Mesenchymal stem cell (in vitro differentiated cells and primary cell): ENCODE measurements at regions not wholly inside any gene's neighbourhood (a gene's known extent, or its start where the extent isn't known, plus 50 kb on each side); places are given as distances from the start of the nearest gene placed in this dataset.

Experiments used
- DNase-seq: peaks from one replicate; pipeline ENCODE4 v3.0.0-alpha.2; 2013
- H2AFZ ChIP-seq: one replicate; pipeline ENCODE4 v1.6.1; 2013; ENCODE audit warnings: low read depth, mild to moderate bottlenecking, control low read depth, inconsistent platforms, low read length, moderate library complexity
- H2AK5ac ChIP-seq: 2 replicates; pipeline ENCODE4 v1.6.1; 2013; ENCODE audit warnings: low read length, moderate library complexity, mild to moderate bottlenecking, inconsistent platforms; ENCODE audit not compliant: severe bottlenecking
- H2BK120ac ChIP-seq: one replicate; pipeline ENCODE4 v1.6.1; 2013; ENCODE audit warnings: low read depth, mild to moderate bottlenecking, inconsistent platforms, low read length, moderate library complexity
- H2BK12ac ChIP-seq, 2 experiments: one replicate each; pipeline ENCODE4 v1.6.1; 2013; ENCODE audit warnings: inconsistent platforms in 2 of 2, low read length in 2 of 2, mild to moderate bottlenecking in 2 of 2, moderate library complexity in 2 of 2, control low read depth in 1 of 2
- H2BK15ac ChIP-seq: one replicate; pipeline ENCODE4 v1.6.1; 2013; ENCODE audit warnings: mild to moderate bottlenecking, low read depth, inconsistent platforms; ENCODE audit not compliant: poor library complexity, severe bottlenecking
- H2BK5ac ChIP-seq: 2 replicates; pipeline ENCODE4 v1.6.1; 2013; ENCODE audit warnings: low read depth, mild to moderate bottlenecking, low read length, control low read depth, inconsistent platforms; ENCODE audit not compliant: poor library complexity, severe bottlenecking
- H3K14ac ChIP-seq, 2 experiments: one replicate each; pipeline ENCODE4 v1.6.1; 2013; ENCODE audit warnings: inconsistent platforms in 2 of 2, low read length in 2 of 2, control low read depth in 1 of 2, mild to moderate bottlenecking in 1 of 2, moderate library complexity in 1 of 2
- H3K18ac ChIP-seq, 2 experiments: one replicate each; pipeline ENCODE4 v1.6.1; 2013; ENCODE audit warnings: inconsistent platforms in 2 of 2, low read length in 2 of 2, control low read depth in 1 of 2, low read depth in 1 of 2, mild to moderate bottlenecking in 1 of 2
- H3K23ac ChIP-seq, 2 experiments: one replicate each; pipeline ENCODE4 v1.6.1; 2013; ENCODE audit warnings: inconsistent platforms in 2 of 2, low read length in 2 of 2, mild to moderate bottlenecking in 2 of 2, moderate library complexity in 2 of 2, control low read depth in 1 of 2
- H3K27ac ChIP-seq: 2 replicates; pipeline ENCODE4 v1.5.1; 2013; ENCODE audit warnings: mild to moderate bottlenecking, moderate library complexity, low read length, control low read depth, inconsistent platforms; ENCODE audit not compliant: poor library complexity, severe bottlenecking
- H3K27me3 ChIP-seq, 2 experiments: 2 replicates each; pipeline versions ENCODE4 v1.6.1 to v1.7.0; 2013; ENCODE audit warnings: low read length in 2 of 2, mild to moderate bottlenecking in 2 of 2, moderate library complexity in 2 of 2, control low read depth in 1 of 2, inconsistent platforms in 1 of 2; ENCODE audit not compliant: control insufficient read depth in 1 of 2, insufficient read depth in 1 of 2
- H3K36me3 ChIP-seq, 2 experiments: 2 replicates each; pipeline versions ENCODE4 v1.6.1 to v1.7.0; 2013; ENCODE audit warnings: low read length in 2 of 2, control low read depth in 1 of 2, inconsistent platforms in 1 of 2, low read depth in 1 of 2, mild to moderate bottlenecking in 1 of 2; ENCODE audit not compliant: insufficient read depth in 2 of 2, control insufficient read depth in 1 of 2
- H3K4ac ChIP-seq, 2 experiments: one replicate each; pipeline ENCODE4 v1.6.1; 2013; ENCODE audit warnings: inconsistent platforms in 2 of 2, low read length in 2 of 2, mild to moderate bottlenecking in 2 of 2, moderate library complexity in 2 of 2, control low read depth in 1 of 2, low read depth in 1 of 2
- H3K4me1 ChIP-seq: 2 replicates; pipeline ENCODE4 v1.6.1; 2013; ENCODE audit warnings: low read depth, low read length, control low read depth; ENCODE audit not compliant: control insufficient read depth, insufficient read depth
- H3K4me2 ChIP-seq: 2 replicates; pipeline ENCODE4 v1.6.1; 2013; ENCODE audit warnings: low read length, mild to moderate bottlenecking, inconsistent platforms; ENCODE audit not compliant: poor library complexity, severe bottlenecking
- H3K4me3 ChIP-seq, 2 experiments: 2 replicates each; pipeline versions ENCODE4 v1.5.1 to v1.7.0; 2013; ENCODE audit warnings: low read length in 2 of 2, mild to moderate bottlenecking in 2 of 2, control low read depth in 1 of 2, low read depth in 1 of 2; ENCODE audit not compliant: insufficient read depth in 1 of 2
- H3K79me1 ChIP-seq: replicated peaks from 2 replicates; pipeline ENCODE4 v1.6.1; 2013; ENCODE audit warnings: mild to moderate bottlenecking, control low read depth, low read length, inconsistent platforms; ENCODE audit not compliant: poor library complexity, severe bottlenecking
- H3K9ac ChIP-seq: 2 replicates; pipeline ENCODE4 v1.7.0; 2013; ENCODE audit warnings: mild to moderate bottlenecking, low read length, moderate library complexity
- H3K9me3 ChIP-seq: 2 replicates; pipeline ENCODE4 v1.7.0; 2013; ENCODE audit warnings: mild to moderate bottlenecking, low read length; ENCODE audit not compliant: control insufficient read depth
- H4K8ac ChIP-seq: one replicate; pipeline ENCODE4 v1.6.1; 2013; ENCODE audit warnings: inconsistent platforms, mild to moderate bottlenecking, low read length, moderate library complexity
- H4K91ac ChIP-seq: one replicate; pipeline ENCODE4 v1.6.1; 2013; ENCODE audit warnings: mild to moderate bottlenecking, low read length, inconsistent platforms
- WGBS: methylation state at CpG from one replicate; pipeline ENCODE4 v1.1.7; 2013; ENCODE audit warnings: mixed read lengths; 5-methylcytosine and 5-hydroxymethylcytosine counted together

GRCh38 chr5:155079698-155080097 is 66.1 kb downstream of the KIF4B start:
- no peak overlapping the region for H2BK12ac ChIP-seq
- no peak overlapping the region for H3K27ac ChIP-seq
- no peak overlapping the region for H4K91ac ChIP-seq
- H3K79me1 ChIP-seq = no peaks in the 10 kb centered on the region
- H3K18ac ChIP-seq = no peak overlapping the region
- no peak overlapping the region for H2BK5ac ChIP-seq
- no peak overlapping the region for H3K4ac ChIP-seq
- no peak overlapping the region for H3K14ac ChIP-seq
- H3K4me2 ChIP-seq = no peak overlapping the region
- H2AK5ac ChIP-seq = no peak overlapping the region
- no peaks in the 10 kb centered on the region for H3K36me3 ChIP-seq
- H3K23ac ChIP-seq = no peak overlapping the region
- no peak overlapping the region for H2BK15ac ChIP-seq
- no peak overlapping the region for H4K8ac ChIP-seq
- H3K27me3 ChIP-seq = no peaks in the 10 kb centered on the region
- DNase-seq = no peak
- no peak overlapping the region for H3K9ac ChIP-seq
- peaks cover 1% of the 10 kb centered on the region for H3K4me1 ChIP-seq
- no peak overlapping the region for H2BK120ac ChIP-seq
- H2AFZ ChIP-seq = no peak overlapping the region
- H3K4me3 ChIP-seq = no peak overlapping the region
- H3K9me3 ChIP-seq = no peaks in the 10 kb centered on the region
- WGBS = 75% methylated on average over 1 of the region's 3 CpGs

GRCh38 chr5:155080721-155081120 is 67.2 kb downstream of the KIF4B start:
- H3K9me3 ChIP-seq = no peaks in the 10 kb centered on the region
- no peak overlapping the region for H2AK5ac ChIP-seq
- peaks cover 1% of the 10 kb centered on the region for H3K4me1 ChIP-seq
- no peak overlapping the region for H3K4me3 ChIP-seq
- no peak overlapping the region for H3K27ac ChIP-seq
- H3K18ac ChIP-seq = no peak overlapping the region
- H4K91ac ChIP-seq = no peak overlapping the region
- no peak overlapping the region for H2BK120ac ChIP-seq
- no peak overlapping the region for H3K4ac ChIP-seq
- H3K27me3 ChIP-seq = no peaks in the 10 kb centered on the region
- H3K14ac ChIP-seq = no peak overlapping the region
- H4K8ac ChIP-seq = no peak overlapping the region
- no peak overlapping the region for H2BK5ac ChIP-seq
- H3K9ac ChIP-seq = no peak overlapping the region
- H3K23ac ChIP-seq = no peak overlapping the region
- no peaks in the 10 kb centered on the region for H3K79me1 ChIP-seq
- DNase-seq = no peak
- H2AFZ ChIP-seq = no peak overlapping the region
- WGBS = 86% methylated on average over 3 of the region's 3 CpGs
- no peak overlapping the region for H3K4me2 ChIP-seq
- no peak overlapping the region for H2BK15ac ChIP-seq
- H3K36me3 ChIP-seq = no peaks in the 10 kb centered on the region
- H2BK12ac ChIP-seq = no peak overlapping the region

- DNase-seq = no peak
- H3K4me2 ChIP-seq = no peak overlapping the region
- H3K9me3 ChIP-seq = no peaks in the 10 kb centered on the region
- no peak overlapping the region for H2BK15ac ChIP-seq
- H4K8ac ChIP-seq = no peak overlapping the region
- H3K4me3 ChIP-seq = no peak overlapping the region
- no peak overlapping the region for H2BK120ac ChIP-seq
- no peak overlapping the region for H3K9ac ChIP-seq
- H3K36me3 ChIP-seq = no peaks in the 10 kb centered on the region
- no peak overlapping the region for H2AFZ ChIP-seq
- no peak overlapping the region for H2AK5ac ChIP-seq
- H3K27me3 ChIP-seq = no peaks in the 10 kb centered on the region
- H4K91ac ChIP-seq = no peak overlapping the region
- peaks cover 1% of the 10 kb centered on the region for H3K4me1 ChIP-seq
- H3K14ac ChIP-seq = no peak overlapping the region
- no peak overlapping the region for H2BK5ac ChIP-seq
- no peaks in the 10 kb centered on the region for H3K79me1 ChIP-seq
- 91% methylated on average over 3 of the region's 3 CpGs for WGBS
- H3K27ac ChIP-seq = no peak overlapping the region
- no peak overlapping the region for H3K18ac ChIP-seq
- no peak overlapping the region for H2BK12ac ChIP-seq
- no peak overlapping the region for H3K23ac ChIP-seq
- H3K4ac ChIP-seq = no peak overlapping the region
These were observed 68.1 kb downstream of the KIF4B start for GRCh38 chr5:155081618-155082017.

GRCh38 chr5:155082401-155082800 is 68.8 kb downstream of the KIF4B start:
- Histone ChIP-seq H2AFZ (no peak overlapping the region), H2AK5ac (no peak overlapping the region), H3K18ac (no peak overlapping the region), H4K91ac (no peak overlapping the region), H3K4me1 (peaks cover 1% of the 10 kb centered on the region), H2BK120ac (no peak overlapping the region), H2BK5ac (no peak overlapping the region), H2BK12ac (no peak overlapping the region), H3K9me3 (no peaks in the 10 kb centered on the region), H3K23ac (no peak overlapping the region), H3K4me2 (no peak overlapping the region), H4K8ac (peak overlapping the region; percentile 51), H3K14ac (no peak overlapping the region), H3K4me3 (no peak overlapping the region), H2BK15ac (no peak overlapping the region), H3K4ac (no peak overlapping the region), H3K27ac (peak overlapping the region; percentile 27), H3K27me3 (no peaks in the 10 kb centered on the region), H3K9ac (no peak overlapping the region), H3K79me1 (no peaks in the 10 kb centered on the region), H3K36me3 (no peaks in the 10 kb centered on the region)
- 14% methylated on average over 4 of the region's 4 CpGs for WGBS
- peak; percentile 62 for DNase-seq
